Right forelimb (tissue), 1 donor: ENCODE measurements at regions not wholly inside any gene's neighbourhood (a gene's known extent, or its start where the extent isn't known, plus 50 kb on each side); places are given as distances from the start of the nearest gene placed in this dataset.

ENCODE experiments used
- DNase-seq: peaks from one replicate; pipeline ENCODE4 v3.0.0-alpha.2; 2018

DNA sequence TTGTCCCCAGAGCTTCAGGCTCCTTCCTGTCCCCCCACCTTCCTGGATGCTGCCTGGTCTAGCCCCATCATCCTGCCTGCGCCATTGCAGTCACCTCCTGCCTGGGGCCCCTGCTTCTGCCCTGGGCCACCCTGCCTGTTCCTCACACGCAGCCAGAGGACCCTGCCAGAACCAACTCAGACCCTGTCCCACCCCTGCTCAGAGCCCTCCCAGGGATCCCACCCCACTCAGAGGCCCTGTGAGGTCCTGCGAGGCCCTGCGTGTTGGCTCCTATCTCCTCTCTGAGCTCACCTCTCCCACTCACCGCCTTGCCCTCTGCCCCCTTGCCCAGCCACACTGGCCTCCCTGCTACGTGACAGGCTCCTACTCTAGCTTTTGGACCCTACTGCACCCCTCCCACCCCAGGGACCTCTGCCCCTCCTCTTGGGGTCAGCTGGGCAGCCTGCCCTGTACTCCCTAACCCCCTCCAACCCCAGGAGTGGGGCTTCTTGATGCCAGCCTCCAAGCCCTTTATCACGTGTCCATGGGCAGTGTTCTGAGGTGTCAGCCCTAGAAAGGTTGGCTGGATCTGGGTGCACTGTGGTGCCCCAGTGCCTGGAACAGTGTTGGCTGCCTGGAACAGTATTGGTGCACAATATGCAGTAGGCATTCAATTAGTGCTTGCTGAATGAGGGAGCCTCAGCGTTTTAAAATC is 68.3 kb downstream of the CEBPB start:
- DNase-seq: no peak

DNA sequence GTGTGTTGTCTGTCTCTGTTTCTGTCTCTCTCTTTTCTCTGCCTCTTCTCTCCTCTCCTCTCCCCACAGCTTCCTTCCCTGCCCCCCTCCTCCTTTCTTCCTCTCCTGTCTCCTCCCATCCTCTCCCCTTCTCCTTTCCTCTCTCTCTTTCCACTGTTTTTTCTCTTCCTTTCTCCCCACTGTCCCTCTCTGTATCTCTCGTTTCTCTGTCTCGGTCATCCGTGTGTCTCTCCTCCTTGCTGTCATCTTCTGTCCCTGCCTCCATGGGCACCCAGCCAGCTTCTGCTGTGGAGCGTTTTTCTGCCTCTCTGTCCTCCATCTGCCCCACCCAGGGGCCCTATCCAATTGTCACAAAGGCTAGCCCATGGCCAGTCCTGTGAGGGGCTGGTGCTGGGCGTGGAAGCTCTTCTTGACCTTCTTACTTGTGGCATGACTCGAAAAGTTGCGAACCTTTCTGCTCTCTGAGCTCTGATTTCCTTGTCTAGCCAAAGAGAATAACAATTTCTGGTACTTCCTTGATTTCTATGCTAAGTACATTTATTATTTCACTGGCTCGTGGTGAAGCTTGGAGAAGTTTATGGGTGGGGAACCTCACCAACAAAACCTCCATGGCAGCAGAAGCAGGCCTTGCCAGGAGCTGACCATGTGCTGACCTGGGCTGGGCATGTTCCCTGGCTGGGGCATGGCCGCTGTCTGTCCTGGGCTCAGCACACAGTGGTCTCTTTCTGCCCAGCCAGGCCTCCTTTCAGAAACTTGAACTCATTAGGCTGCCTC is 69.3 kb downstream of the CEBPB start:
- no peak for DNase-seq

DNA sequence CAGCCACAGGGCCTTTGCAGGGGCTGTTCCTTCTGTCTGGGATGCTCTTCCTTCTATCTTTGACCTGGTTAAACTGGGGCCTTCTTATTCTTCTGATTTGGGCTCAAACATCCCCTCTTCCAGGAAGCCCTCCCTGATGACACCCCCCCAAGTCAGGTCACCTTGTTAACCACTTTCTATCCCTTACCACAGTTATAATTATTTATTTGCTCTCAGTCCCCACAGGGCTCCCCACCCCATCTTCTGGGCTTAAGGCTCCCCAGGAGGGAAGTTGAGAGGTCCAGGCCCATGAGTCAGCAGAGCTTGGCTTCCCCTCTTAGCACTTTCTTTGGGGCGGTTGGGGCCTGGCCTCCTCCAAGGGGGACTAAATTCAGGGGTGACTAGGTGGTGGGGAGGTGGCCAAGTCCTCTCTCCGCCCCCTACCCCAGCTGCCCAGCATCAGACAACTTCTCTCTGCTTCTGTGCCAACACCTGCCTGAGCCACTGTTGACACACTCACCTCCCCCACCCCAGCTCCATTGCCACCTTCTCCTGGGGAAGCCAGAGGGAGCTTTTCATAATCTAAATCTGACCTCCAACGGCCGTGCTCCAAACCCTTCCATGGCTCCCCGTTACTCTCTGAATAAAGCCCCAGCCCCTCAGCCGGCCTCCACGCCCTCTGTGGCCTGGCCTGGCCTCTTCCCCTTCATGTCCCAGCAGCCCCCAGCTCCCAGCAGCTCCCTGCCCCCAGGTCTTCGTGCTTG is 70.0 kb downstream of the CEBPB start:
- DNase-seq: no peak

DNA sequence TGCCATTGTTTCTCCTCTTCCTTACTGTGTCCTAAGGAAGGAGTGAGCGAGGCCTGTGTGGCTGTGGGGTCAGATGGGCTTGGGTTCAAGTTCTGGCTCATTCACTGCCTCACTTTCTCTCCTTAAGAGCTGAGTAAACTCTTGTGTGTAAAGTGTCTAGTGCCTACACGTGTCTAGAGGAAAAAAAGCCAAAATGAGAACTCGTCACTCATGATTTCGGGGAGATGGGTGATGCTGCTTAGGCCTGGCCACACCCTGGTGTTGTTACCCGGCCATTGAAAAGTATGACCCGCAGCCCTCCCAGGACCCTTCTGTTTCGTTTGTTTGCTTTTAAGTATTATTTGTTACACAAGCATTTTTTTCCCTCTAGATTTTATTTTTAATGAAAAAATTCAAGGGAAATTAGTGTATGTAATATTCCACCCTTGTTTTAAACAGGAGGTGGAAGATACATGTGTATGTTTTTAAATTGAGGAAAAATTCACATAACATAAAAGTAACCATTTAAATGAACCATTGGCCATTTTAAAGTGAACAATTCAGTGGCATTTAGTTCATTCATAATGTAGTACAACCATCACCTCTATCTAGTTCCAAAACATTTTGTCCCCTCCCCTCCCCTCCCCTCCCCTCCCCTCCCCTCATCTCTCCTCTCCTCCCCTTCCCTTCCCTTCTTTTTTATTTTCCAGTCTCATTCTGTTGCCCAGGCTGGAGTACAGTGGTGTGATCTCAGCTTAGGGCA is 71.0 kb downstream of the CEBPB start:
- DNase-seq: no peak

DNA sequence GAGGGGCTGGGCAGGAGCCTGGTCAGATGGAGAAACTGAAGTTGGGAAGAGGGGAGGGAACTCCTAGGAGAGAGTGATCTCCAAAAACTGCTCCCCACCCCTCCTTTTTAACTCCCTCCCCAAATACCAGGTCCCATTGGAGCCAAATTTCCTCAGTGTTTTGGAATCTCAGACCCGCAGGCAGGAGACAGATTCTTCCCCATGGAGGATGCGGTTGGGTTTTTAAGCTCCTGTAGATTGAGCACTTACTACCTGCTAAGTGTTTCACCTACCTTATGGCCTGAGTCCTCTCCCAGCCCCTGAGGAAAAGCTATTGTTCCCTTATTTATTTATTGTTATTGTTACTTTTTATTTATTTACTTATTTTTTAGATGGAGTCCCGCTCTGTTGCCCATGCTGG is 73.2 kb downstream of the CEBPB start:
- DNase-seq: no peak

DNA sequence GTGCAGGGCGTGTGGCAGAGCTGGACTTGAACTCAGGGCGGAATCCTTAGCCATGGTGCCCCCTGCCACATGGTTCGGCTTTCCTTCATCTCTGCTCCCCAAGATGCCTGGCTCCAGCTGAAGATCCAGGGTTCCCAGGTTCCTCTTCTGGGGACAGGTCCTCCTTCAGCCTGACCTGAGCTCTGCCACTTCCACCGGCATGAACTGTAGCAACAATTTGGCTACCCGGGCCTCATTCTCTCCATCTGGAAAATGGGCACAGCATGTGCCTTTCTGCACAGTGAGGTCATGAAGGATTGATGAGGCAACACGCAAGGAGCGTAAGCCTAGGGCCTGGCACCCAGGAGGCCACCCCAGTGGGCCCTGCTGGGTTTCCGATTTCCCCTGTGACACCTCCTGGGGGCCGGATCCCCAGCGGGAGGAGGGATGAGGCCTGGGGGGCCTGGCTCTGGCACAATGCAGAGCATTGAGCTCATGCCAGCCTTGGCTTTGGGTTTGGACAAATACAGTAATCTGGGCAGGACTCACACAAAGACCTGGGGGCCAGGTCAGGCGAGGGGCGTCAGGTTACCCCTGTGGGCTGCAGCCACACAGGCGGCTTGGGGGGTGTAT is 74.0 kb downstream of the CEBPB start:
- no peak for DNase-seq

DNA sequence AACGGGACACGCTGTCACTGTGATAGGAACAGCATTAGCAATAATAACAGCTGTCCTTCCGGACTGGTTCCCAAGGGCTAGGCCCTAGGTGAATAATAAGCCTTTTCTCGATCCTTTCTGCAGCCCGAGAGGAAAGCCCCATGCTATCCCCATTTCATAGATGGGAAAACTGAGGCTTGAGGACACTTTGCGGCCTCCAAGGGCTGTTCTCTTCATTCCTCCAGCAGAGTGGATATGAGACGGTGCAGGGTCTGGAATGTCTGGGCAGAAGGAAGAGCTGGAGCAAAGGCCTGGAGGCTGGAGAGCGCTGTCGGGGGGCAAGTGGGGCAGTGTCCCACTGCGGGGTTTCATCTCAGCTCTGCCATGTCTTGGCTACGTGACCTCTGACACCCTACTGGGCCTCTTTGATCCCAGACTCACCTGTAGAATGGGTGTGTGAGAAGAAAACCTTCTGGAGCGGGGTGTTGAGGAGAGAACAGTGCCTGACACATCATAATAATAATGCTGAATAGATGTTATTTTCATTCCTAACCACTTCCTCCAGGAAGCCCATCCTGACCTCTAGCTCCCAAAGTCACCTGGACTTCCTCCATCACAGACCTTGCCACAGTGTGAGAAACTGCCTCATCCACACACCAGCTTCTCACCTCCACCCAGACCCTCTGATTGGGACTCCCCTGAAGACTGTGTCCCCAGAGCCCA is 74.8 kb downstream of the CEBPB start:
- DNase-seq: no peak

DNA sequence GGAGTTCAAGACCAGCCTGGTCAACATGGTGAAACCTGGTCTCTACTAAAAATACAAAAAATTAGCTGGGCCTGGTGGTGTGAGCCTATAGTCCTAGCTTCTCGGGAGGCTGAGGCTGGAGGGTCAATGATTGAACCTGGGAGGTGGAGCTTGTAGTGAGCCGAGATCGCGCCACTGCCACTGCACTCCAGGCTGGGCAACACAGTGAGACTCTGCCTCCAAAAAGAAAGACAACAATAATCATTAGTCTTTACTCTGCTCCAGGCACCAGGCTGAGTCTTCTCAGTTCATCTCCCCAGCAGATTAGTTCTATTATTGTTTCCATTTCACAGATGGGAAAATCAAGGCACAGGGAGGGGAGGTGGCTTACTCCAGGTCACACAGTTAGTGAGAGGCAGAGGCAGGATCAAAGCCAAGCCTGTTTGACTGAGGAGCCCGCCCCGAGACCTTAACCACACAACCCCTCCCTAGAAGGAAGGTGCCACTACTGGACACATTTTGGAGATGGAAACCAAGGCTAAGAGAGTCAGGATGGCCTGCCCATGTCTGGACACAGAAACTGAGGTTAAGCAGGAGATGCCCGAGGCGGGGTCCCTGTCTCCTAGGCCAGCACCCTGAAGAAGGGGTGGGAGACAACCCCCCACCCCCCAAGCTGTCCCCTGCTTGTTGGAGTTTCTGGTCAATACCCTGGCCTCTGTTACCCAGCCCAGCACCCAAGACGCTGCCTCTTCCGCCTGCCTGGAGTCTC is 75.8 kb downstream of the CEBPB start:
- DNase-seq: no peak

DNA sequence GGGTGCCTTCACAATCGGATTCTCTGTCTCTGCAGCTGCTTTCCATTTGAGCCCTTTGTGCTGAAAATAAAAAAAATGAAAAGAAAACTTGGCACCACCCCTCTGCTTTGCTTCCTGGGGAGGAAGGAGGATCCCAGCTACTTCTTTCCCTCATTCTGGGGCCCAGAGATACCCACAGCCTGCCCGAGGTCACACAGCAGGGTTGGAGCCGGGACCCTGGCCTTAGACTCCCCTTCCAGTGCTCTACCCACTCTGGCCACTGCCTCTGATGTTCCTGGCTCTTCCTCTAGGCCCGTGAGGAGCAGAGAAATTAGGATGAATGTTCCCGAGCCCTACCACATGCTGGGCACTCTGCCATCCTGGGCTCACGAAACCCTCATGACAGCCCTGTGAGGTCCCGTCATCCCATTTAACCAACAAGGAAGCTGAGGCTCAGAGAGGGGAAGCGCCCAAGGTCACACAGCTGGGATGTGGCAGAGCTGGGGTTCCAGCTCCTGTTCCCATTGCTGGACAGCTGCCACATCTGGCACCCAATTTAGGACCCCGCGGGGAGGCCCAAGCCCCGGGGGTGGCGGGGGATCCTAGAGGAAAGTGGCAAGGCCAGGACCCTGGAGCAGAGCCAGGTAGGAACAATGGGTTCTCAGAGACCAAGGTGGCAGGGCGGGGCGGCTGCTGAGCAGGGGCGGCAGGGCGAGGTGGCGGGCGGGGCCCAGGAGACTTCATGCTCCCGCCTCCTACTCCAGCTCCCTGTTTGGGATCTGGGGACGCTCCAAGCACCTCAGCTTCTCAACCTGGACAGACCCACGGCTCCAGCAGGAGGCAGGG is 76.6 kb downstream of the CEBPB start:
- DNase-seq: no peak

DNA sequence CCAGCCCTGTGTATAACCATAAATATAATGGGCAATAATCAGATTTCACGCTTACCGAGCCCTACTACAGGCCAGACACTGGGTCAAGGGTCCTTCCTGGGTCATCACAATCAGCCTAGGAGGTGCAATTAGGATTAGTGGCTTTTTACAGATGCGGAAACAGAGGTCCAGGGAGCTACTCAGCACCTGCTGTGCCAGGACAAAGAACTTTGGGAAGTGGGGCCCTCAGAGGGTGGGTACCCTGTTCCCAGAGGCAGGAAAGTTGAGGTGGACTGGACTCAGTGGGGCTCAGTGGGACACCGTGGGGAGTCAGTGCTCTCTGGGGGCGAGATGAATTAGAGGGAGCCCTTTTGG is 77.2 kb downstream of the CEBPB start:
- no peak for DNase-seq

DNA sequence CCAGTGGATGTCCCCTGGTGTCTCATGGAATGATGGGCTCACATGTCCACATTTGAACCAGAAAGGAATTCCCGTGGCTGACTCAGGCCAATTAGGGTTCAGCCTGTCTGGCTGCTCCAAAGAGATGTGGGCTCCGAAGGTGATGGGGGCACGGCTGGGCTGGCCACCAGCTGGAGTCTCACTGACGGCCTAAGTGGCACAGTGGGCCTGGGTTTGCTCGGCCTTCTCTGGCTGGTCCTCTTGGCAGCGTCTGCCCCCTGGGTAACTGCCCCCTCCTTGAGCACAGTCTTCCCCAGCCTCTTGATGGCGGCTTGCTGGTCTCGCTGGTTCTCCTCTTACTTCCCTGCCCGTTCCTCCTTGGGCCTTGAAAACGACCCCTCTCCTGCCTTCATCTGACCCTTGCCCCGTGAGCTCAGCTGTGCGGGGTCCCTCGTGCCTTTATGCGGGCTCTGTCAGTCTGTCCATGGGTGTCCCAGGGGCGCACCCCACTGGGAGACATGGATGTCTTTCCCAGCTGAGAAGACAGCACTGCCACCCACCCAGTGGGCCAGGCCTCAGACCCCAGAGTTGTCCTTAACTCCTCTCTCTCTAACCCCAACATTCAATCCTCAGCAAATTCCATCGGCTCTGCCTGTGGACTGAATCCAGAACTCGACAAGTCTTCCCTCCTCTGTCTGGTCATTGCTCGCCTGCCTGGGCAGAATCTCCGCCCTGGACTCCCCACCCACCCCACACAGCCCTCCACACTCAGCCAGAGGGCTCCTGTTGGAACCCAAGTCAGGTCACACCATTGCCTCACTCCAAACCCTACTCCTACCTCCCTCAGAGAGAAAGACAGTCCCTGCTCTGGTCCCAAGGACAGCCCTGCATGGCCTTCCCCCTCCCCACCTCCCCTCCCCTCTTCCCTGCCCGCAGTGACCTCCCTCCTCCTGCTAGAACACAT is 78.7 kb downstream of the CEBPB start:
- no peak for DNase-seq

DNA sequence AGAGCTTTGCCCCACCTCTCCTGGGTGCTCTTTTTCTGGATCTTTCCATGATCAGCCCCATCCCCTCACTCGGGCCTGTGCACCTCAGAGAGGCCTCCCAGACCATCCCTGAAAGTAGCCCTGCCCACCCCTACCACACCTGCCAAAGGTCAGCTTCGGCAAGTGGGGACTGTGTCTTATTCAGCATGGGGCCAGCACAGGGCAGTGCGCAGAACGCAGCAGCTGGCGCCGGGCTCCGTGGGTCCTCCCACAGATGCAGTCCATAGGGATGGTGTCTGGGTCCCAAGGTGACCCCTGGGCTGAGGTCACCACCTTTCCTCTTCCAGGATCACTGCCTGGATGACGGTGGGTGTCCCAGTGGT is 79.4 kb downstream of the CEBPB start:
- no peak for DNase-seq

DNA sequence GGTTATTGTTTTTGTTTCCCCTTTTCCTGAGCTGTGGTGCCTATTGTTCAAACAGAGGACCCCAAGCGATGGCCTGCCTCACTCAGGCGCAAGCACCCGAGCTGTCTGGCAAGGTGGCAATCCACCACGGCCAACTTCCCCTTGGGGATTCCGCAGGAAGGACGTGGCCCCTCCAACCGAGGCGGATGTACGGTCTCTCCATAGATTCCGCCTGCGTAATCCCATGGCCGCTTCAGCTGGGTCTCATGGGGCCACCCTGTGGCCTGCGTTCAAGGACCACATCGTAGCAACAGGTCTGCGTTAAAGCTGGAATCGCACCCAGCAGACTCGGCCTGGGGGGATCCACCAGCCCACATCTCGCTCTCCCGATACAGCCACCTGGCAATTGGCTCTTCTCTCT is 79.9 kb downstream of the CEBPB start:
- DNase-seq: no peak

DNA sequence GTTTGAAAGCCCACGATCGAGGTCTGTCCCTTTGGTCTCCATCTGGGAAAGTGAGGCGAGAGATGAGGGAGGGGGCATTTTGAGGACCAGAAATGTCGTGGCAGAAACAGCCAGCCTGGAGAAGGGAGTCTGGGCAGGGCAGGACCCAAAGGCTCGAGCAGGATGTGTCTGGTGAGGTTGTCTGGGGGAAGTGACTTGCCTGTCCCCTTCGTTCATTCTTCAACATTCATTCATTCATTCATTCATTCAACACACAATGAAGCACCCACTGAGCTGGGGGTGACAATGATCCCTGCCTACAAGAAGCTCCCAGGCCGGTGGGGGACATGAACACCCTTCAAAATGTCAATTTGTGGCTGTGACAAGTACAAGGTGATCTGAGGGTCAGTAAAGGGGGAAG is 80.5 kb downstream of the CEBPB start:
- no peak for DNase-seq

DNA sequence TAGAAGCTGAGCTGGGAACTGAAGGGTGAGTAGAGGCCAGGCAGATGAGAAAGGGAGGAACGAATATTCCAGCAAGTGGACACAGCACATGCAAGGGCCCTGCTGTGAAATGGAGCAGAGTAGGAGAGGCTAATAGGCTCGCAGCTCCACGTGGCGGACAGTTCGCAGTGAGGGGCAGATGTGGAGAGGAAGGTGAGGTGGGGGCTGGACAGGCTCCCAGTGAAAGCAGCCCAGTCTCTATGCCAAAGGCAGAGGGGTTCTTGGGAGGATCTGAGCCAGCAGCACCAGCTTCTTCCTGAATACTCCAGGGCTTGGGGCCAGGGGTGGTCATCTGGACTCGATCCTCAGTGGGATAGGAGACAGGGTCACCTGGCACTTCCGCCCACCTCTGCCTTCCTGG is 81.0 kb downstream of the CEBPB start:
- DNase-seq: no peak

DNA sequence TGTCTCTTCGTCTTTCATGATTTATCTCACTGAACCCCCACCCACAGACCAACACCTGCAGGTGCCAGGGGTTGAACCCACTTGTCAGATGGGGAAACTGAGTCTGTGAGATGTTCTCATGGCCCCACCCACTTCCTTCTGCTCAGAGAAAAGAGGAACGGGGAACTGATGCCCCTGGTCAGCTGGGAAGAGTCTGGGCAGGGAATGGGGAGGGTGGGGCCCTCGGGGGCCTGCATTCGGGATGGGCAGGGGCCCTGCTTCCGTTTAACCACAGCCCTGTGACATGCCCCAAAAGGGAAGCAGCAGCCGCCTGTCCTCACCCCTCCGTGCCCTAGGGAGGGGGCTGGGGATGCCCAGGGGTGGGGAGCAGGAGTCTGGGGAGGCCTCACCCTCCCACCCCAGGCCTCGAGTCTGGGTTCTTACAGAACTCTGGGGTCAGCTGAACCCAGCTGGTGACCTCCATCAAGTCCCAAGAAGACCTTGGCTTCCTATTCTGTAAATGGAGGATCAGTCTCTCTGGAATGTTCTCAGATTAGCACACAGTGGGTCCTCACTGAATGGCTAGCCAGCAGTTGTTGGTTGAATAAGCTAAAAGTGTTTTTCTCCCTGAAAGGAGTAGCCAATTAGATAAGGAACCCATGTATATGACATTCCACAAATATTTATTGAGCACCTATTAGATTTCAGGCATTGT is 81.5 kb downstream of the CEBPB start:
- no peak for DNase-seq

DNA sequence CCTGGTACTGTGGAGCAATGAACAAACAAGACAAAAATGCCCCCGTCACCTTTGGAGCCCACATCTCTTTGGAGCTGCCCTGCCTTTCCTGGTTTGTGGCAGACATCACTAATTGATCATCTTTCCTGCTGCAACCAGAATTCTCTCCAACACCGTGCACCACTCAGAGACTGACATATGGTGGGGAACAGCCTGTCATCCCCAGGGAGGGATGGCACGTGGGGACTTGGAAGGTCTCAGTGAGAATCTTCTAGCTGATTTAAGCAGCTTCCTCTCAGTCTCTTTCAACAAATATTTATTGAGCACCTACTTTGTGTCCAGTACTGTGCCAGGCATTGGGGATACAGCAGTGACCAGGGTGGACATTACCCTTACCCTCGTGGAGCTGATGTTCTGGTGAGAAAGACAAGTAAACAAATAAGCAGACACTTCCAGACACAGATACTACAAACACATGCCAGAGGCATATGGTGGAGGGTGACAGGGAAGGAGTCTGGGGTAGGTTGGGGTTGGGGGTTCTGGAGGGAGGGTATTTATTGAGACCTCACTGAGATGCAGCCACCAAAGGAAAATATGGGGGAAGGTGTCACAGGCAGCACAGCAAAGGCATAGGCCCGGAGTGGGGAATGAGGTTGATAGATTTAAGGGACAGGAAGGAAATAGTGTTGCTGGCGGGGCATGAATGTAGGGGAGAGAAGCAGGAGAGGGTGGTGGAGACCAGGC is 82.3 kb downstream of the CEBPB start:
- no peak for DNase-seq
